ENCODE measurements at regions not wholly inside any gene's neighbourhood (a gene's known extent, or its start where the extent isn't known, plus 50 kb on each side); places are given as distances from the start of the nearest gene placed in this dataset.

GRCh38 chr2:236501531-236501930 lies 68.1 kb upstream of the ACKR3 start:
- ChIA-PET SMC1A (ENCODE audit: uncharacterized antibody, unreplicated experiment) (no interaction called here), RAD21 (ENCODE audit: unreplicated experiment) (no interaction called here), CTCF (interaction anchor here (1.0 kb wide), 1 partner anchor 10 kb away, joined by 3 read pairs; no protein-coding TSS in a partner anchor), POLR2A (no interaction called here)
- BruUV-seq (replicated peaks), result no TSS peak
- no peak overlapping the region for H3K27ac ChIP-seq (ENCODE audit: control insufficient read depth, insufficient read depth)
- peaks cover 7% of the 10 kb centered on the region; the same call in 2 of the 3 replicates for H3K9me3 ChIP-seq (replicated peaks; ENCODE audit: control insufficient read depth, insufficient read depth, low read length)
- H3K27me3 ChIP-seq (replicated peaks in 1 of 2; ENCODE audit: control insufficient read depth in 2 of 2, insufficient read depth in 2 of 2, low read length in 1 of 2), result peaks cover 0 to 7% of the 10 kb centered on the region in 2 experiments; a peak in 2 of 4 replicates
- no peak overlapping the region for H3K4me3 ChIP-seq
- ATAC-seq, result no peak
- H3K9ac ChIP-seq (ENCODE audit: control insufficient read depth, insufficient read depth, low read length), result no peak overlapping the region
- no peaks in the 10 kb centered on the region for H4K20me1 ChIP-seq (ENCODE audit: control insufficient read depth, insufficient read depth)
- H3K79me2 ChIP-seq (ENCODE audit: control insufficient read depth, insufficient read depth, low read length), result no peaks in the 10 kb centered on the region
- in situ Hi-C loops (cut with MboI), result no loop called here
- DNase-seq (ENCODE audit: low read depth, low spot score), result no peak
- no peak overlapping the region for H2AFZ ChIP-seq (ENCODE audit: control insufficient read depth, low read depth, low read length)
- H3K36me3 ChIP-seq (ENCODE audit: control insufficient read depth in 2 of 2, insufficient read depth in 2 of 2, low read length in 1 of 2), result no peaks in the 10 kb centered on the region
- H3K4me2 ChIP-seq (ENCODE audit: control insufficient read depth, insufficient read depth), result no peak overlapping the region
- no peak for TF ChIP-seq KDM1A (IDR thresholded peaks at IDR 0.05; ENCODE audit: borderline replicate concordance)
- no peak for TF ChIP-seq MXI1 (IDR thresholded peaks at IDR 0.05; ENCODE audit: low read depth, low read length)
- TF ChIP-seq ZNF207 (IDR thresholded peaks at IDR 0.05; ENCODE audit: borderline replicate concordance), result no peak
- TF ChIP-seq CBX3 (IDR thresholded peaks at IDR 0.05; ENCODE audit: borderline replicate concordance, low read depth), result no peak
- no peak for TF ChIP-seq PBX3 (IDR thresholded peaks at IDR 0.05; ENCODE audit: insufficient replicate concordance, low read depth, low read length)
- no peak for TF ChIP-seq E2F8 (IDR thresholded peaks at IDR 0.05; ENCODE audit: low read depth, partially characterized antibody)
- no peak for TF ChIP-seq IRF4 (IDR thresholded peaks at IDR 0.05; ENCODE audit: low read depth, low read length)
- no peak for TF ChIP-seq ELK1 (IDR thresholded peaks at IDR 0.05; ENCODE audit: low read depth, low read length)
- WGBS (ENCODE audit: insufficient coverage, insufficient replicate concordance, low lambda C conversion rate, missing lambda C conversion rate), result 52% methylated on average over 4 of the region's 4 CpGs
- no peaks in the 10 kb centered on the region for H3K4me1 ChIP-seq (ENCODE audit: control insufficient read depth, insufficient read depth, low read length)
- intact Hi-C loops (cut with micrococcal nuclease; ENCODE audit: unreplicated experiment), result no loop called here
- FAIRE-seq, result no peak
